HG02885 (cell line): ENCODE measurements at regions not wholly inside any gene's neighbourhood (a gene's known extent, or its start where the extent isn't known, plus 50 kb on each side); places are given as distances from the start of the nearest gene placed in this dataset.

ENCODE experiments used
- ATAC-seq: cut with Tn5 transposase; IDR thresholded peaks from one replicate; pipeline ENCODE4 v1.9.1; 2021; ENCODE audit warnings: mild to moderate bottlenecking; ENCODE audit not compliant: unreplicated experiment, poor library complexity

DNA sequence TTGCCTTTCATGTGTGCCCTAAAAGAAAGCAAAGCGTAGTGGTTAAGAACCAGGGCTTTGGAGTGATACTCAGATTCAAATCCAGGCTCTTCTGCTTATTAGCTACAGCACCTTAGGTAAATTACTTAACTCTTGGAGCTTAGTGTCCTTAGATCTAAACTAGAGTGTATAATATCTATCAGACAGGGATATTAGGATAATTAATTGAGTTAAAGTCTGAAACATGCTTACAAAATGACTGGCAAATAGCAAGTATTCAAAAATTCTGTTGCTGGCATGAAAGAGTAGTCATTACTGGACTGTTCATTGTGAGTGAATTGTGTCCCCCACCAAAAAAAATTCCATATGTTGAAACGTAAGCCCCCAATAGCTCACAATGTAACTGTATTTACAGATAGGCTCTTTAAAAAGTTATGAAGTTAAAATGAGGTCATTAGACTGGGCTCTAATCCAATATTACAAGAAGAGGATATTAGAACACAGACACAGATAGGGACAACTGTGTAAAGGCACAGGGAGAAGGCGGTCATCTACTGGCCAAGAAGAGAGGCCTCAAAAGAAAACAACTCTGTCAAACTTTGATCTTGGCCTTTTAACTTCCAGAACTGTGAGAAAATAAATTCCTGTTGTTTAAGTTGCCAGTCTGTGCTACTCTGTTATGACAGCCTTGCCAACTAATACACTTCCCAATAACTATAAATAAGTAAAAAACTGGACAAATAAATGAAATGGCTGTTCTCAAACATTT is 60.4 kb upstream of the LRRC3B start:
- no peak for ATAC-seq
